Activated CD4-positive, alpha-beta T cell treated with anti-CD3 and anti-CD28 coated beads for 4 hours (primary cell): ENCODE measurements at regions not wholly inside any gene's neighbourhood (a gene's known extent, or its start where the extent isn't known, plus 50 kb on each side); places are given as distances from the start of the nearest gene placed in this dataset.
"Not testable (repeated sequence)": the region's sequence is repeated elsewhere in the genome, so short reads cannot be mapped to it uniquely, and the experiment has no call there.

ENCODE experiments used
- DNase-seq, 2 donors: peaks; one replicate each; pipeline ENCODE4 v3.0.0-alpha.2; 2020

DNA sequence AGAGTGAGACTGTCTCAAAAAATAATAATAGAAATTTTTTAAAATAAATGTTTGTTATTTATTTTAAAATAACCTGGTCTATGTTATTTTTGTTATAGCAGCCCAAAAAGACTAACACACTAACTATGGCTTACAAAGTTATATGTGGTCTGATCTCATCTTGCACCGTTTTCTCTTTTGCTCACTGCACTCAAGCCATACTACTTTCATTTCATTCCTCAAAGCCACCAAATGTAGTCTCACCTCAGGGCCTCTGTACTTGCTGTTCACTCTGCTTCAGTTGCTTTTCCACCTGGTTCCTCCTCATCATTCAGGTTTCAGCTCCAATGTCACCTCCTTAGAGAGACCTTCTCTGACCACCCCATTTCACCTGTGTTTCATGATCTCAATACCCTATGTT lies 55.2 kb upstream of the MDM1 start:
- no peak for DNase-seq

DNA sequence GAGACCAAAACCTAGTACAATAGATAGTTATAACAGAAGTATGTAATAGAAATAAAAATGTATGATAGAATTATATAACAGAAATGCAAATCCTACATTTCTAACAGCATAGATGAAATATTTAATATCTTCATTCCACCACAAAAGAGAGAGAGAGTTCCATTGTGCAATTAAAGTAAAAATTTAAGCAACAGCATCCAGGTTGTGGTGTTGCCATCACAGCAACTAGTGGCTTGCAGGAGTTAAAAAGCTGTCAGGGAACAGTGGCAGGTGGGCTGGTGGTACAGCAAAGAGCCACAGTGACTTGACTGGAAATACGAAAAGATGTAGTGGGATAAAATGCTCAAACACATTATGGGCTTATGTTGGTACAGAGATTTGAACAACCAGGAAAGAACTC lies 57.1 kb upstream of the MDM1 start:
- DNase-seq = no peak

DNA sequence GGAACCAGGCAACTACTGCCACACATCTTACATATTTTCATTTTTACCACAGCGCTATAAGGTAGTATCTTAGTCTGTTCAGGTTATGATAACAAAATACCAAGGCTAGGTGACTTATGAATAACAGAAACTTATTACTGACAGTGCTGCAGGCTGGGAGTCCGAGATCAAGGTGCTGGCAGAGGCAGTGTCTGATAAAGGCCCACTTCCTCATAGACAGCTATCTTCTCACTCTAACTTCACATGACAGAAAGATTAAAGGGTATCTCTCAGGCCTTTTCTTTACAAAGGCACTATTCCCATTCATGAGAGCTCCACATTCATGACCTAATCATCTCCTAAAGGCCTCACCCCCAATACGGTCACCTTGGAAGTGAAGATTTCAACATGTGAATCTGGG lies 59.8 kb upstream of the MDM1 start:
- no peak for DNase-seq

DNA sequence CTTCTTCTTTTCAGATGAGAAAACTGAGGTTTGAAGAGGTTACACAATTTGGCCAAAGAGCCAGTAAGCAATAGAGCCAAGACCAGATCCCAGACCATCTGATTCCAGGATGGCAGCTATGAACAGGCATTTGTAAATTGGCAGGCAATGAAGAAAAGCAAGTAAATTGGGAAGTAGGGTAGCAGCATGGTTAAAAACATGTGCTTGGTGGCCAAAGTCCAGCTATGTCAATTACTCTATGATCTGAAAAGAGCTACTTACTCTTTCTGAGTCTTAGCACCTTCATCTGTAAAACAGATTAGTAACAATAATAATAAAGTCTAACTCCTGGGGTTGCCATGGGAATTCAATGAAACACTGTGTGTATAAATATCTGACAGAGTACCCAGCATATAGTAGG lies 60.2 kb upstream of the MDM1 start:
- DNase-seq = no peak

DNA sequence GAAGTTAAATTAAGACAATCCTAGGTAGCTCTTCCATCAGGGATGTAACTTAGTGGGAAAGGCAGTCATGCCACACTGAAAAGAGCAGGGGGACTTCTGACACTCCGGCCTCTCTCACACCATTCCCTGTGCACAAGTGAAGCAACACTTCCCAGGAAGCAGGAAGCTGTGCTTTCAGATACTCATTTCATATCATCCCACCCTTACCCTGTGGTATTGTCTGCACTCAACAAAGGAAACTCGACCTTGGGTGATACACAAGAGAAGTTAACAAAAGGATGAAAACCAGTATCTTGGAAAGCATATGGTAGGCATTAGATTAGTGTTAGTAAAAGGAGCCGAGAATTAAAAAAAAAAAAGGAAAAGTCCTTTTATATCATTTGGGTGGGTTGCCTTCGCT lies 61.3 kb upstream of the MDM1 start:
- no peak for DNase-seq

DNA sequence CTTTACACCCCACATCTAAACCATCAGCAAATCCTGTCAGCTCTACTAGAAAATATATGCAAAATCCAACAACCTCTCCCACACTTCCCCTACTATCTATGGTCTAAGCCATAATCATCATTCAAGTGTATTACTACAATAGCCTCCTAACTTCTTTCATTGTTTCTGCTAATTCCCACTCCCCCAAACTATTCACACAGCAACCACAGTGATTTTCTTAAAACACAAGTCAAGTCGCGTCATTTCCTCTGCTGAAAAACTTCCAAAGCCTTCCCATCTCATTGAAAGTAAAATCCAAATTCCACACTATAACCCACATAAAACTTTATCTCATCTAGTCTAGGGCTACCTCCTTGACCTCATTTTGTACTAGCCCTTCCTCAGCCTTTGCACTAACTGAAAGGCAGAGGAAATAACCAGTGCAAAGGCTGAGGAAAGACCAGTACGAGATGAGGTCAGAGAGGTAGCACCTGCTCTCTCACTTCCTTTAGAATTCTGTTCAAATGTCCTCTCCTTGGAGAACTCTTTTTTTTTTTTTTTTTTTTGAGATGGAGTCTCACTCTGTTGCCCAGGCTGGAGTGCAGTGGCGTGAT lies 65.5 kb upstream of the MDM1 start:
- DNase-seq = no peak

DNA sequence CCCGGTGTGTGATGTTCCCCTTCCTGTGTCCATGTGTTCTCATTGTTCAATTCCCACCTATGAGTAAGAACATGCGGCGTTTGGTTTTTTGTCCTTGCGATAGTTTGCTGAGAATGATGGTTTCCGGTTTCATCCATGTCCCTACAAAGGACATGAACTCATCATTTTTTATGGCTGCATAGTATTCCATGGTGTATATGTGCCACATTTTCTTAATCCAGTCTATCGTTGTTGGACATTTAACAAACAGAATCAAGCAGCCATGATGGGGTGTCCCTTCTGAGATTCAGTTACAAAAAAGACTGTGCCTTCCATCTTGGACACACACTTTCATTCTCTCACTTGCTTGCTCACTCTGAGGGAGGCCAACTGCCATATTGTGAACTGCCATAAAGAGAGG lies 66.5 kb upstream of the MDM1 start:
- DNase-seq = not testable (repeated sequence)

DNA sequence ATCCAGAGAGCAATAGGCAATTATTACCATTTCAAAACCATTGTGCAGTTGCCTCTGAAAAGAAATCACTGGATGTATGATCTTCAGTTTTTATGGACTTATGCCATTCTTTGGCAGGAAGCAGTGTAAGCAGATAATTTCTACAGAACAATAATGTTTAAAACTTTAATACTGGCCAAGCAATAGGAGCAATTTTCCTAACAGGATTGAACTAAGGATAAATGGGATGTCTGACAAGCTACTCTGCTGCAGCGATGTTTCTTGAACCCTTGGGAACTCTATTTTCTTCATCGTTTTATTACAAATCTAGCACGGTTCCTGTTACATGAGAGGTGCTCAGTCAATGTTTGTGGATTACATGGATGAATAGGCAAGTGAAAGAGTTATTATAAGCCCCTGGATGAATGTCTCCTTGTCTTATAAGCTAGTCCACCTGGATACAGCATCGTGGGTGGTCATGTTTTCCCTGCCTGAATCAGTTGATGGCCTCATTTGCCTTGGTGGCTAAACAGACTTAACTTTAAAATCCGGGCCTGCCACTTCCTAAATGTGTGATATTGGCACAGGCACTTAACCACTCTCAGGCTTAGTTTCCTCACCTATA lies 68.2 kb upstream of the MDM1 start:
- no peak for DNase-seq

DNA sequence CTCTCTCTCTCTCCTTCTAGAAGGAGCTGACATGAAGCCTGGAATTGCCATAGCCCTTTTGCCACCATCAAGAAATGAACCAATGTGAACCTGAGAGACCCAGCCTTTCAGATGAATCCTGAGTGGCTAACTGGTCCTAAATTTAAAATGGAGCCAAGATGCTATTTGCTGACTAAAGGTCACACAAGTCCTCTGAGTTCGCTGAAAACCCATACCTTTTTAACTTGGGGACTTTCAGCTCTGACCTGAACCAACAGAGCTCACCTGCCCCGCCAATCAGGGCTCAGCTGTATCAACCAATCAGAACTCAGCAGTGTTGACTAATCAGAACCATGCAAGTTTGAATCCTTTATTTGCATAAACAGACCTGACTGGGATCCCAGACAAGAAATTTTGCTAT lies 70.3 kb upstream of the MDM1 start:
- no peak for DNase-seq

DNA sequence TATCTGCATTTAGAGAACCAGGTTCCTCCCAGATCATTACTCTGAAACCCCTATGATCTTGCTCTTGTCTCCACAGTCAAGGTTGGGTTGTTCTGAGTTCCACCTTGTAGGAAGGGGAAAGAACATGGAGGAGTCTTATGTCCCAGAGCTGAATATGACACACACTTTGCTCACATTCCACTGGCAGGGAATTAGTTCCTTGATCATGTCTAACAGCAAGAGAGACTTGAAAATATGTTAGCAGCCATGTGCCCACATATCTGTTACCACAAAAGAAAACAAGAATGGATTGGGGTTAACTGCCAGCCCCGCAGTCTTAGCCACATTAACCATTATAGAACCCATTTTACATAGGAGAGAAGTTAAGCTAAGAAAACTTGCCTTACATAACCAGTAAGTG lies 71.1 kb upstream of the MDM1 start:
- DNase-seq = no peak

DNA sequence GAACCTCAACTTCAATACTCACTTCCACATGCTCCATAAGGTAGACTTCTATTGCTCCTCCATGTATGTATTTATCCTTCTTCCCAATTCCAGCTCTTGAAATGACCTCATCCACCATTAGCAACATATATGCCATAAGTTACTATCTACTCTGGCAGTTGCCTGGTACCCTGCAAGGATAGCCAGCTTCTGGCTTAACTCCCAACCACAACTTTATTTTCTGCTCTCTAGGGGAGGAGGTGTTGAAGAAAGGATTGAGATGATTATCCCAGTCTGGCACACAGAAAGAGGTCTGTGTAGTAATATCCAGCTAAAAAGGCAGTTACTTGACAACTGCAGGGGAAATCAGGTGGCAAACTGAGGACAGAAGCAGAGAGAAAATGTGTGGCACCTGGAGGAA lies 71.5 kb upstream of the MDM1 start:
- DNase-seq = no peak

DNA sequence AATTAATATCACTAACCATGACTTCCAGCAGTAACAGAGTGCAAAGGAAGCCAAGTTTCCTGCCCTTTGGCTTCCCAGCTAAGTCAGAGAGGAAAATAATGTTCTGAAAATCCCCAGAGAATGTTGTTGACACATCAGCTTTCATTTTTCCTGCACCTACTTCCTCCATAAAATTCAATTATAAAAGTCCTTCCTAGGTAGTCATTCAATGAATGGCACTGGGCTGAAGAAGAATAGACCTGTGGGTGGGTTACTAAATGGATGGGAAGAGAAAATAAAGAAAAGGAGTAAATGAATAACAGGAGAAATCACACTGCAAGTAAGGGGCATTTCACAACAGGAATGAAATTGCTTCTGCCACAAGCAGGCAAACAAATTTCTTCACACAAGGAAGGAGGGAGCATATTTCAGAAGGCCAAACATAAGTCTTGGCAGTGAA lies 73.2 kb upstream of the MDM1 start:
- no peak for DNase-seq

DNA sequence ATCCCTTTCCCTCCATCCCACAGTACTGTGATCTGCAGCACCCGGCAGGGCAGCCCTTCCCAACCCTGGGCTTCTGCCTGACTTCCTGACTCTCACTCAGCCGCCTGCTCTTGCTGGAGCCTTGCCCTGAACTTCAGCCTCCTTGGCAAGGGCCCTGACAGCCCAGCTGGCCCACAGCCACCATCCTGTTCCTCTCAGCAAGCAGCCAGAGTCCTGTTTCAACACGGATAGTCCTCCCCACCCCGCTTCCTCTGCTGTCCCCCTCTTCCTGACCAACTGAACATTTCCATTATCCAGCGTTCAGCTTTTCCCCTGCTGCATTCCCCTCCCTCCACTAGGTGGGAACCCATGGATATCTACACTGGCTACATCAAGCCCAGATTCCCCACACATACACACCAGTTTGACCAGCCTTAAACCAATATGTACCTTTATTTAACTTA lies 74.0 kb upstream of the MDM1 start:
- no peak for DNase-seq

DNA sequence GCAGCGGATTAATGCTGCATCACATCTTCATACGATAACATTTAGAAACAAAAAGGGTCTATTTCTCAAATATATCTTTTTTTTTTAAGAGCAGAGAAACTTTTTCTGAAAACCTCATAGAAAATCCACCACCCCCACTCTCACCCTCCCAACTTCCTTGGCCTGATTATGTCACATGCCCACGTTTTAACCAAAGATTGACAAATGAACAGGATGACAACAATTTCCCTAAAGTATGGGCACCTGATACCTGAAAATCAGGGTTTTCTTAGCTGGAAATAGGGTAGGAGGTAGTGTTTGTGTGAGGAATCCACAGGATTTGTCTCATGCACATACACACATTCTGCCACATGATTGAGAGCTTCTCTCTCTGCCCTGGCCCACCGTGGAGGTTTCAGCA lies 74.7 kb upstream of the MDM1 start:
- no peak for DNase-seq

DNA sequence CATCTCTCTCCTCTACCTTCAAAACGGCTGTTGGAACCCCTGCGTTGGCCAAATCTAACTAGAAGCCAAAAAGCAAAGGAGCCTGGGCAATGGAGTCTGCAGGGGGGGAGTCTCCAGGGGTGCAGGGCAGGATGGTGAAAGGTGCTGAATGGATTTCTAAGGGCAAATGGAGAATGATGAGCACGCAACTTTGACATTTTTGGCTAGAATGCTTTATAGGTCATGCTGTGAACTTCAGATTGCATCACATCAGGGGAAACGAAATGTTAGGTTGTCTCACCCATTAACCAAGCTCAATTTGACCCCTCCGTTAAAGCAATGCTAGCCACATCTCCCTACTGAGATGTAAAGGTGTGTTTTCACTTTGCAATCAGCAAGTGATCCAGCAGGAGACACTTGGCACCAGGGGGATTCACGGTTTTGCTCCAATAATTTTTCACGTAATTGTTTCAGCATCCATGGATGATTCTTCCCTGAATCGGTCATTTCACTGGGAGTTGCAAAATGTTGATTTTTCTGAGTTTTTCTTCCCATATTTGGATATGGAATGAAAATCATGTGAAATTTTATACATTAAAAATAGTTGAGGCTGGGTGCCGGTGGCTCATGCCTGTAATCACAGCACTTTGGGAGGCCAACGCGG lies 78.0 kb upstream of the MDM1 start:
- no peak for DNase-seq

DNA sequence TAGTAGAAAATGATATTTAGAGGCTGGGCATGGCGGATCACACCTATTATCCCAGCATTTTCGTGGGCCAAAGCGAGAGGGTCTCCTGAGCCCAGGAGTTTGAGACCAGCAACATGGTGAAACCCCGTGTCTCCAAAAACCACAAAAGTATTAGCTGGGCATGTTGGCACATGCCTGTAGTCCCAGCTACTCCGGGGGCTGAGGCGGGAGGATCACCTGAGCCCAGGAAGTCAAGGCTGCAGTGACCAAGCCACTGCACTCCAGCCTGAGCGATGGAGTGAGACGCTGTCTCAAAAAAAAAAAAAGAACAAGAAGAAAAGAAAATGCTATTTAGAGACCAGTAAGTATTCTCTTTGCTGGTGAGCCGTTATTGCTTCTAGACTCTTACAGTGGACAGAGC lies 79.2 kb upstream of the MDM1 start:
- DNase-seq = no peak

DNA sequence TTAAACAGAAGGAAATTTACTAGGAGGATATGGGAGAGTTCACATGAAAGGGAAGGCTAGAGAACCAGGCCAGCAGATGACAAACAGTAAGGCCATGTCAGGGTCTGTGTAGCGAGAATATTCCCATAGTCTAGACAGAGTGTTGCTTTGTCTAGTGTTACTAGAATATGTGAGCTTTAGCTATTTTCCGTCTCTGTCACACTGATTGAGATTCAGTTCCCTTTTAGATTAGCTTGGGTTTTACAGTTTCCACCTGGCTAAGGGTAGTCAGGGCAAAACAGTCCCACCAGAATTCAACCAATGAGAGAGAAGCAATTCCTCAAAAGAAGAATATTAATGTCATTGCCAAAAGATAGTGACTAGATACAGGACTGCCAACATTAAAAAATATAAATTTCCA lies 82.8 kb upstream of the MDM1 start:
- DNase-seq = no peak

DNA sequence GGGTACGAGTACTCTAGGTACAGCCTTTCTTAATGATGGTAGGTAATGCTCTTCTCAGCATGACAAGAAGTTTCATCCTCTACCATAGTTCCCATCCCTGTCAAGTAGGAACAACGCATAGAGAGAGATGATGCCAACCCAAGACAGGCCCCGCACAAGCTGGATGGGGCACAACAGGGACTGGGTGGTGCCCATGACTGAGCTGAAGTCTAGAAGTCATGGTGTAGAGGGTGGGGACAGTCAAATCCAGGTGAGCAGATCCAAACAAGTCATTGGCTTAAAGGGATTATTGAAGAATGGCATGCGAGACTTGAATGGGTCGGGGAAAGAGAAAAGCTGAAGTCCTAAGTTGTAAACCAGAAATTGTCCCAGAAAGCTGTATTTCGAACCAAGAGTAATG lies 84.2 kb upstream of the MDM1 start:
- DNase-seq = no peak

DNA sequence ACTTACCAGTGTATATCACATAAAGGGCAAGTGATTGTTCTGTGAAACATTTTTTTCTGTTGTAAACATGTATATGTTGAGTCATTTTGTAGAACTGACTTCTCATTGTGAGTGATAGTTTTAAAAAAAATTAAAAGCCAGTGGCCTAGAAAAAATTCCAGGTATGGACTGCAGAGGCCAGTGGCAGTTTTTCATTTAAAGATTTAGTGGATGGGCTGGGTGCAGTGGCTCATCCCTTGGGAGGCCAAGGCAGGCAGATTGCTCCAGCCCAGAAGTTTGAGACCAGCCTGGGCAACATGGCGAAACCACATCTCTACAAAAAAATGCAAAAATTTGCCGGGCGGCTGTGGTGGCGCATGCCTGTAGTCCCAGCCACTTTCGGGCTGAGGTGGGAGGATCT lies 84.7 kb upstream of the MDM1 start:
- DNase-seq = no peak

DNA sequence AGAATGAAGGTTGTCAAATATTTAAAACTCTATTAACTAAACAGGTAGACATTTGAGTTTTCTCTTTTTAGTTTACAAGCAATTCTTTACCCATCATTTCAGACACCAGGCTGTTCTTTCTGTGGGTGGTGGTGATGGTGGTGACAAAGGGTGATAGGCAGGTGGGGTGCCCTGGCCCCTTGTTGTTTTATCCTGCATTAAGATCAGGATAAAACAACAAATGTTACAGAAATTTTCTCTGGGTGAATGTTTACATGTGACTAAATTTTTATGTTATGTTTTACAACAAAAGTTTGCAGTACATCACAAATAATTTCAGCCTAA lies 85.9 kb upstream of the MDM1 start:
- no peak for DNase-seq

DNA sequence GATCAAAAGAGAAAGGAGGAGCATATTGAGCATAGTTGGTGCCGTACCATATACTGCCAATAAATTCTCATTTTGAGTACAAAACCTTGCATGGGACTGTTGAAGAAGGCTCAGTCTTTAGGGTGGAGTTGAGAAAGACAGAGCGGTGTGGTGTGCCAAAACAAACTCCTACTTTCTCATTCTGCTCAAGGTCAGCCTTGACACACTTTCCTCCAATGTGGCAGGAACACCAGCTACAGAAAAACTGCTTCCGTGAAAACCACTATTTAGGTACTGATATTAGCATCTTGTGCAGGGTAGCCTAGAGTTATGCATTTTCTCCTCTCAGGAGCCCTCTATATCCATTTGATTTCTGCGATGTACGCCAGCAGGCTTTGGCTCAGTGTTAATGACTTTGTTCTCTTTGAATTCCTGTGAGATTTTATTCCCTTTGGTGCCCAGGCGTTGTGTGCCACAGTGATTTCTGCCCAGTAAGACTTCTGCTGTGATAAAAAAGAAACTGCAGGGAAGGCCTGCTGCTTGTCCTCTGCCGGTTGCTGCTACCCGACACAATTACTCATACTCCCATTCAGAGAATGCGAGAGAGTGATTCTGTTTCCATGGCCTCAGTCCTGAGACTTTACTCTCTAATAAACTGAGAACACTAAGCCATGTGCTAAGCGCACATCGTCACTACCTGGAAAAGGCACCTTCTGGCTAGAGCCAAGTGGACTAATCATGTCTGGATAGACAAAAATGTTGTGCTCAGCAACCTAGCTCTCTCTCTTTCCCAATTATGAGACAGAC lies 88.3 kb upstream of the MDM1 start:
- no peak for DNase-seq

DNA sequence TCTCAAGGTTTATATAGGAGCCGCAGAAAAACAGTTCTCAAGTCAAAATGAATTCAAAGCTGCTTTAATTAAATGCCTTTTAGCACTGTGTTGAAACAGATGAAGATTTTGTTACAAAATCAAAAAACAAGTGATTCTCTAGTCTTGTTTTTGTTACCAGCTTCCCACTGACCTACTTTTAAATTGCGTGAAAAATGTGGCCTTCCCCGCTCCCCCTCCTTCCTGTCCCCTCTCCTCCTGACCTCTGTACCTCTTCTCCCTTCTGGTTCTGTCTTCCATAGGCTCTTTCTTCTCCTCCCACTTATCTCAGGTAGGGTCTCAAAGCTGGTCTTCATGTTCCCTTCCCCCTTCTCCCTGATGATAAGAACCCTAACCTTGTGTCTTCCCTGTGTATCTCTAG lies 90.0 kb upstream of the MDM1 start:
- no peak for DNase-seq

DNA sequence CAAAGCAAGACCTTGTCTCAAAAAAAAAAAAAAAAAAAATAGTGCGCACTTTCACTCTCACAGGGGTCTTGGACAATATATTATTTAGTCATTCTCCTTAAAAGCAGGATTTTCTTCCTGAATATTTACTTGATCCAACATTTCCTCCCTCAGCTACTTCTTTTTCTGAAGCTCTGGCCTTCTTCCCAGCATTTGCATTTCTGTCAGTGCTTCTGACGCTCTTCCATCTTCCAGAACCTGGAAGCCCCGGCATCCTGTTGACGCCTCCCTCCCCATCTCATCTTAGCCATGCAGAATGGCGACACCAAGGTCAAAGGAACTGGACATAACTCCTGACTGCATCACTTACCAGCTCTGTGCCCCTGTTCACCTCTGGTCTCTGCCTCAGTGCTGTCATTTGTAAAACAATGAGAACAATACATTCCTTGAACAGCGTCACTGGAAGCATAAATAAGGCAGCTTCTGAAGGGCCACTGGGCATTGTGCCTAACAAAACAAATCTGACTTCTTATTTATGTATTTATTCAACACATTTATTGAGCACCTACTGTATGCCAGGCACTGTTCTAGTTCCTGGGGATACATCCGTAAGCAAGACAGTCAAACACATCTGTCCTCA lies 90.9 kb upstream of the MDM1 start:
- DNase-seq = no peak

DNA sequence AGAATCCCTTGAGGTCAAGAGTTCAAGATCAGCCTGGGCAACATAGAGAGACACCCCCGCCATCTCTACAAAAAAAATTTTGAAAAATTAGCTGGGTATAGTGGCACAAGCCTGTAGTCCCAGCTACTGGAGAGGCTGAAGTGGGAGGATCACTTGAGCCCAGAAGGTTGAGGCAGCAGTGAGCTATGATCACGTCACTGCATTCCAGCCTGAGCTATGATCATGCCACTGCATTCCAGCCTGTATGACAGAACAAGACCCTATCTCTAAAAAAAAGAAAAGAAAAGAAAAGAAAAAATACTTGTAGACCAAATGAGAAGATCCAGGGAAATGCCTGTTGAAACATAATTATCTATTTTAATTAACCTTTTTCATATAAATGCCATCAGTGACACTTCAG lies 93.8 kb upstream of the MDM1 start:
- DNase-seq = no peak
